Neural progenitor cell (in vitro differentiated cells): ENCODE measurements at regions not wholly inside any gene's neighbourhood (a gene's known extent, or its start where the extent isn't known, plus 50 kb on each side); places are given as distances from the start of the nearest gene placed in this dataset.

Experiments
- DNase-seq: peaks from one replicate; pipeline ENCODE4 v3.0.0-alpha.2; 2016; ENCODE audit warnings: low spot score
- H2AFZ ChIP-seq: fragments of 200-600 bp; sonication (generic); replicated peaks from 2 replicates; pipeline ENCODE4 v1.6.1; 2016; ENCODE audit warnings: antibody characterized with exemption
- H3F3A ChIP-seq: fragments of 200-600 bp; sonication (generic); 2 replicates; pipeline ENCODE4 v1.6.1; 2016; ENCODE audit warnings: antibody characterized with exemption, low read depth
- H3K27ac ChIP-seq: fragments of 200-600 bp; sonication (generic); 2 replicates; pipeline ENCODE4 v1.5.1; 2016; ENCODE audit warnings: mild to moderate bottlenecking
- H3K27me3 ChIP-seq: fragments of 200-600 bp; sonication (generic); 2 replicates; pipeline ENCODE4 v1.6.1; 2016; ENCODE audit warnings: mild to moderate bottlenecking, moderate library complexity
- H3K36me3 ChIP-seq: fragments of 200-600 bp; sonication (generic); 2 replicates; pipeline ENCODE4 v1.5.1; 2016
- H3K4me1 ChIP-seq: fragments of 200-600 bp; sonication (generic); 2 replicates; pipeline ENCODE4 v1.6.1; 2016; ENCODE audit warnings: mixed run types
- H3K4me2 ChIP-seq: fragments of 200-600 bp; sonication (generic); 2 replicates; pipeline ENCODE4 v1.6.1; 2016
- H3K4me3 ChIP-seq: fragments of 200-600 bp; sonication (generic); 2 replicates; pipeline ENCODE4 v1.5.1; 2016
- H3K79me2 ChIP-seq: fragments of 200-600 bp; sonication (generic); 2 replicates; pipeline ENCODE4 v1.6.1; 2016; ENCODE audit warnings: low read depth
- H3K9ac ChIP-seq: fragments of 200-600 bp; sonication (generic); 2 replicates; pipeline ENCODE4 v1.6.1; 2016
- H3K9me3 ChIP-seq: fragments of 200-600 bp; sonication (generic); 2 replicates; pipeline ENCODE4 v1.5.1; 2016; ENCODE audit warnings: low read depth
- H4K20me1 ChIP-seq: fragments of 200-600 bp; sonication (generic); 2 replicates; pipeline ENCODE4 v1.6.1; 2016; ENCODE audit warnings: low read depth
- H3K27ac Mint-ChIP-seq: 3 replicates; pipeline ENCODE4 v1.8.0; 2021; ENCODE audit warnings: mixed read lengths
- H3K27me3 Mint-ChIP-seq: 2 replicates; pipeline ENCODE4 v1.8.0; 2022; ENCODE audit warnings: low read depth, mild to moderate bottlenecking, inconsistent platforms, moderate library complexity, mixed read lengths; ENCODE audit not compliant: insufficient read depth
- H3K36me3 Mint-ChIP-seq: 3 replicates; pipeline ENCODE4 v1.8.0; 2021; ENCODE audit warnings: mixed read lengths
- H3K4me1 Mint-ChIP-seq: 3 replicates; pipeline ENCODE4 v1.8.0; 2021; ENCODE audit warnings: mixed read lengths
- H3K4me3 Mint-ChIP-seq: 3 replicates; pipeline ENCODE4 v1.8.0; 2021; ENCODE audit warnings: mild to moderate bottlenecking, moderate library complexity, mixed read lengths
- H3K9me3 Mint-ChIP-seq: 3 replicates; pipeline ENCODE4 v1.8.0; 2020; ENCODE audit warnings: mixed read lengths
- EZH2 ChIP-seq: fragments of 200-600 bp; sonication (generic); IDR thresholded peaks from 2 replicates; pipeline ENCODE4 v1.6.1; 2017; ENCODE audit warnings: antibody characterized with exemption, mild to moderate bottlenecking, moderate library complexity
- EZH2phosphoT487 ChIP-seq: fragments of 200-600 bp; sonication (generic); IDR thresholded peaks from 2 replicates; pipeline ENCODE4 v1.6.1; 2017; ENCODE audit warnings: antibody characterized with exemption
- TF ChIP-seq, protein P1 (sequence below): fragments of 200-600 bp; sonication (generic); IDR thresholded peaks from 2 replicates; pipeline ENCODE4 v1.5.1; 2017; ENCODE audit warnings: antibody characterized with exemption, mild to moderate bottlenecking

DNA sequence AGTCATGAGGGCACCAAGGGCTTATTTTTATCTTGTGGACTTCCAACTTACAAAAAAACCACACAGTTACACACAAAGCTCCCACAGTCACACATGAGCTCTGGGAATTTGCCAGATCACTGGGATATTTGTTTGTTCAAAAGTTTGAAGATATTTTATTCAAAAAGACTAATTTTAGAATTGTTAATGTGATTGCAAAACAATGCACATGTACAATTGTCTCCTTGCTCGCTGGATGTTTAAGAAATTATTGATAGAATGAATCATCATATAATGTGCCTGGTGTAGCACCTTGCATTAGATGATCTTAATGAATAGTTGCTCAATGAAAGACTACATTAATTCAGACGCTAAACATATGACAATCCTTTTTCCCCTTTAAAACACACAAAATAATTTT lies 570.3 kb downstream of the LMO4 start:
- Mint-ChIP-seq H3K27ac (no peak overlapping the region), H3K9me3 (no peaks in the 10 kb centered on the region), H3K27me3 (no peaks in the 10 kb centered on the region), H3K4me1 (peaks cover 8% of the 10 kb centered on the region), H3K36me3 (no peaks in the 10 kb centered on the region), H3K4me3 (no peak overlapping the region)
- DNase-seq, result no peak
- Histone ChIP-seq H3K27ac (no peak overlapping the region), H3K79me2 (no peaks in the 10 kb centered on the region), H3K36me3 (no peaks in the 10 kb centered on the region), H2AFZ (no peak overlapping the region), H3K9me3 (no peaks in the 10 kb centered on the region), H3F3A (peaks cover 6% of the 10 kb centered on the region), H3K4me1 (peaks cover 11% of the 10 kb centered on the region), H3K4me3 (no peak overlapping the region), H3K4me2 (no peak overlapping the region), H3K27me3 (no peaks in the 10 kb centered on the region), H3K9ac (no peak overlapping the region), H4K20me1 (no peaks in the 10 kb centered on the region)
- no peak for TF ChIP-seq EZH2
- TF ChIP-seq, protein P1, sequence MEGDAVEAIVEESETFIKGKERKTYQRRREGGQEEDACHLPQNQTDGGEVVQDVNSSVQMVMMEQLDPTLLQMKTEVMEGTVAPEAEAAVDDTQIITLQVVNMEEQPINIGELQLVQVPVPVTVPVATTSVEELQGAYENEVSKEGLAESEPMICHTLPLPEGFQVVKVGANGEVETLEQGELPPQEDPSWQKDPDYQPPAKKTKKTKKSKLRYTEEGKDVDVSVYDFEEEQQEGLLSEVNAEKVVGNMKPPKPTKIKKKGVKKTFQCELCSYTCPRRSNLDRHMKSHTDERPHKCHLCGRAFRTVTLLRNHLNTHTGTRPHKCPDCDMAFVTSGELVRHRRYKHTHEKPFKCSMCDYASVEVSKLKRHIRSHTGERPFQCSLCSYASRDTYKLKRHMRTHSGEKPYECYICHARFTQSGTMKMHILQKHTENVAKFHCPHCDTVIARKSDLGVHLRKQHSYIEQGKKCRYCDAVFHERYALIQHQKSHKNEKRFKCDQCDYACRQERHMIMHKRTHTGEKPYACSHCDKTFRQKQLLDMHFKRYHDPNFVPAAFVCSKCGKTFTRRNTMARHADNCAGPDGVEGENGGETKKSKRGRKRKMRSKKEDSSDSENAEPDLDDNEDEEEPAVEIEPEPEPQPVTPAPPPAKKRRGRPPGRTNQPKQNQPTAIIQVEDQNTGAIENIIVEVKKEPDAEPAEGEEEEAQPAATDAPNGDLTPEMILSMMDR, result no peak
- no peak for TF ChIP-seq EZH2phosphoT487

DNA sequence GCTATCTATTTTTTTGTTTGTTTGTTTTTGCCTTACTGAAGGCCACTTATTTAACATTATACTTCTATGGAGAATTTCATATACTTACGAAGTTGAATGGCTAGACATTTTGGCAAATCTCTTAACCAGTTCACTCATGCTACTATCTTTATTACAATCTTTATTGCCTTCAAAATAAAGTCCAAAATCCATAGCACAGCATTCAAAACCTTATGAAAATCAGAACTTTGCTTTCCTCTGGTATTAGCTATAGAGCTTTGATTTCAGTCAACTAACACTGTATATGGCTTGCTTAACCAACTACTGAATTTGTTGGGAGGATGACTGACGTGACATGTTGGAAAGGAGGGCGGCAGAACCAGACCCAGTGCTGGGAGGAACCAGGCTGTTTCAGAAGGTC lies 571.1 kb downstream of the LMO4 start:
- no peaks in the 10 kb centered on the region for H3K36me3 ChIP-seq
- H3K27me3 ChIP-seq, result no peaks in the 10 kb centered on the region
- no peak overlapping the region for H3K4me2 ChIP-seq
- H3K4me3 Mint-ChIP-seq, result no peak overlapping the region
- no peak overlapping the region for H3K9ac ChIP-seq
- no peak overlapping the region for H3K27ac Mint-ChIP-seq
- peaks cover 11% of the 10 kb centered on the region for H3K4me1 ChIP-seq
- no peaks in the 10 kb centered on the region for H4K20me1 ChIP-seq
- peaks cover 6% of the 10 kb centered on the region for H3F3A ChIP-seq
- no peak overlapping the region for H2AFZ ChIP-seq
- TF ChIP-seq EZH2phosphoT487 (no peak), EZH2 (no peak)
- TF ChIP-seq, protein P1, result no peak
- no peaks in the 10 kb centered on the region for H3K36me3 Mint-ChIP-seq
- H3K9me3 ChIP-seq, result no peaks in the 10 kb centered on the region
- H3K9me3 Mint-ChIP-seq, result no peaks in the 10 kb centered on the region
- H3K4me3 ChIP-seq, result no peak overlapping the region
- H3K27me3 Mint-ChIP-seq, result no peaks in the 10 kb centered on the region
- DNase-seq, result no peak
- H3K4me1 Mint-ChIP-seq, result peaks cover 8% of the 10 kb centered on the region
- no peaks in the 10 kb centered on the region for H3K79me2 ChIP-seq
- no peak overlapping the region for H3K27ac ChIP-seq

DNA sequence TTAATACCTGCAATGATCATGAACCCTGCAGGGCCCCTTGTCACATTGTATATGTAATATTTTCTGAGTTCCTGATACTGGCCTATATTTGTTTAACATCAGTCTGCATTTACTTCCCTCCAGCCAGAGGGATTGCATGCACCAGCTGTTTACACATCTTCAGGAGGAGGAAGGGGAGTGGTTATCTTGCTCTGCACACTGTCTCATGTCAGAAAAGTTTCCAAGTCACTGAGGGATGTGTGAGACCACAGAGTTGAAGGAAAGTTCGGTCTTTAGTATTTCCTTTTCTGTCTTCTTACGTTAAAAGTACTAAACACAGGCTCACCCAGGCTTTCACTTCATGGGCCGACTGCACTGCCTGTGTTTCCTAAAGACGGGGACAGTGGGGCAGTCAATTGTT lies 574.1 kb downstream of the LMO4 start:
- TF ChIP-seq EZH2phosphoT487, result no peak
- TF ChIP-seq, protein P1, result no peak
- no peak for TF ChIP-seq EZH2
- H3K4me3 Mint-ChIP-seq, result no peak overlapping the region
- no peak overlapping the region for H3K27ac ChIP-seq
- H3K36me3 ChIP-seq, result no peaks in the 10 kb centered on the region
- H3K9me3 ChIP-seq, result no peaks in the 10 kb centered on the region
- peaks cover 11% of the 10 kb centered on the region for H3K4me1 ChIP-seq
- no peaks in the 10 kb centered on the region for H4K20me1 ChIP-seq
- DNase-seq, result peak; percentile 23
- H3K27me3 Mint-ChIP-seq, result no peaks in the 10 kb centered on the region
- H3K27ac Mint-ChIP-seq, result no peak overlapping the region
- no peaks in the 10 kb centered on the region for H3K79me2 ChIP-seq
- H3K4me3 ChIP-seq, result no peak overlapping the region
- peaks cover 6% of the 10 kb centered on the region for H3F3A ChIP-seq
- no peaks in the 10 kb centered on the region for H3K36me3 Mint-ChIP-seq
- no peak overlapping the region for H3K9ac ChIP-seq
- H3K9me3 Mint-ChIP-seq, result no peaks in the 10 kb centered on the region
- H2AFZ ChIP-seq, result peak overlapping the region; percentile 71
- peaks cover 8% of the 10 kb centered on the region for H3K4me1 Mint-ChIP-seq
- H3K27me3 ChIP-seq, result no peaks in the 10 kb centered on the region
- peak overlapping the region; percentile 46 for H3K4me2 ChIP-seq
